Islet of Langerhans (tissue), 1 donor: ENCODE measurements at regions not wholly inside any gene's neighbourhood (a gene's known extent, or its start where the extent isn't known, plus 50 kb on each side); places are given as distances from the start of the nearest gene placed in this dataset.

Experiments used
- FAIRE-seq: peaks from one replicate; lab custom pipeline; 2011; peaks lifted over from hg19 to GRCh38; lab: Jason Lieb, UNC

DNA sequence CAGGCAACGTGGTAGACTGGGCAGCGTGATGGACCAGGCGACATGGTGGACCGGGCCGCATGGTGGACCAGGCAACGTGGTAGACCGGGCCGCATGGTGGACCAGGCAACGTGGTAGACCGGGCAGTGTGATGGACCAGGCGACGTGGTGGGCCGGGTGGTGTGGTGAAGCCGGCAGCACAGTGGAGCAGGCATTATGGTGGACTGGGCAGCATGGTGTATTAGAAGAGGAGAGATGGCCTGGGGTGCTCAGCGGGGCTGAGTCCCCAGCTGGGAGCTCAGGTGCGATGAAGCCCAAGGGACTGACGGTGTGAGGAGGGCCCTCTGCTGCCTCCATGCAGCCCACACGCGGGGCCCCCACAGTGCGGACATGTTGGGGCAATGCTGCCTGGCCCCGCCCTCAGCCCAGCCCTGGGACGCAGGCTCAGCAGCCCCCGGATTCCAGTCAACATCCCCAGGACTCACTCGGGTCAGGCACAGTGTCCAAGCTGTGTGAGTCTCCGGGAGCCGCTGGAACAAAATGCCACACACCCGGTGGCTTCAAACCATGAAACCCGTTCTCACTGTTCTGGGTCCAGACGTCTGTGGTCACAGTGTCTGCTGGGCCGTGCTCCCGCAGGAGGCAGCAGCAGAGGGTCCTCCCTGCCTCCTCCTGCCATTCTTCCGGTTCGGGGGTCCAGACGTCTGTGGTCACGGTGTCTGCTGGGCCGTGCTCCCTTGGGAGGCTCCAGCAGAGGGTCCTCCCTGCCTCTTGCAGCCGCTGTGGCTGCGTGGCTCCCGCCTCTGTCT is 1084.9 kb downstream of the BRD1 start:
- FAIRE-seq = no peak

DNA sequence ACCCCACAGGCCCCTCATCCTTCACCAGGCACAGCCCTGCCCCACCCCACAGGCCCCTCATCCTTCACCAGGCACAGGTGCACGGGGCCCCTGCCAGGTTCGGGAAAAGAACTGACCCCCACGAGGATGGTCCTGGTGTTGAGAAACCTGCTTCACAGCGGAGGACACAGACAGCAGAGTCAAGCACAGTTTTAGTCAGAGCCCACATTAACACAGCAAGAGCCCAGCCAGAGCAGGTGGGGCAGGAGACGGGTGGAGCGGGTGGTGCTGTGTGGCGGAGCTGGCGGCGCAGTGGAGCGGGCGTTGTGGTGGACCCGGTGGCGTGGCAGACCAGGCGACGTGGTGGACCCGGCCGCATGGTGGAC is 1085.5 kb downstream of the BRD1 start:
- FAIRE-seq = no peak

DNA sequence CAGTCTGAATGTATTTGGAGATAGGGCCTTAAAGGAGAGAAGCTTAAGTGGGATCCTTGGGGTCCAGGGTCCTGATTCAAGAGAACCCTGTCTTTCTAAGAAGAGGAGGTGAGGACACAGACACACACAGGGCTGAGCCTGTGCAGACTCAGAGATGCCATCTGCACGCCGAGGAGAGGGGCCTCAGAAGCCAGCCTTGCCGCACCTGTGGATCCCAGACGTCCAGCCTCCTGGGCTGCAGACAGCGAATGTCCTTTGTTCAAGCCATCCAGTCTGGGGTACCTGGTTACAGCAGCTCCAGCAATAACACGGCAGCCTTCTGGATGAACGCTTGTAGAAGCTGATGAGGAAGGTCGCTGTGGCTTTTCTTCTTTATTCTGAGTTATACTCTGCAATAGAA is 1086.1 kb downstream of the BRD1 start:
- FAIRE-seq = no peak

DNA sequence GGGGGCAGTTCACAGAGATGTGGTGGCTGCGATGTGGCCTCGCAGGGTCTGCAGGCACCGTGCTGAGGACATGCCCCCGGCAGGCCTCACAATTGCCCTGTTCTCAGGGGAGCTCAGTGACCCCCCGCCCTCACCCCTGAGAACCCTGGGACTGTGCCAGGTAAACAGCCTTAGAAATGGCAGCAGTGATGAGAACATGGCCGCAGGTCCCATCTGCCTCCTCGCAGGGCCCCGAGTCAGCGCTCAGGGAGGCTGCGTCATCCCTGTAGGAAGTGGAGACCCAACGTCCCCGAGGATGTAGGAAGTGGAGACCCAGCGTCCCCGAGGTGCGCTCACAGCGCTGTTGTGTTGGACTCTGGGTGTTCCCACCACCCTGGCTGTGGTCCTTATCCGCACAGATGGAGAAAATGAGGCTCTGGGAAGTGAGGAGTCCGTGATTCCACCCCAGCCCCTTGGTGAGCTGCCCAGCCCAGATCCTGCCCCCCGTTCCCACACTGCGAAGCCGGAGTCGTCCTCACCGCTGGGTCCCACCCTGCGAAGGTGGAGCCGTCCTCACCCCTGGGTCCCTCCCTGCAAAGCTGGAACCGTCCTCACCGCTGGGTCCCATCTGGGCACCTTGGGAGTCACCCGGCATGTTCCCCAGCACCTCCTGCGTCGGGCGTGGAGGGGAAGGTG is 1086.8 kb downstream of the BRD1 start:
- no peak for FAIRE-seq

DNA sequence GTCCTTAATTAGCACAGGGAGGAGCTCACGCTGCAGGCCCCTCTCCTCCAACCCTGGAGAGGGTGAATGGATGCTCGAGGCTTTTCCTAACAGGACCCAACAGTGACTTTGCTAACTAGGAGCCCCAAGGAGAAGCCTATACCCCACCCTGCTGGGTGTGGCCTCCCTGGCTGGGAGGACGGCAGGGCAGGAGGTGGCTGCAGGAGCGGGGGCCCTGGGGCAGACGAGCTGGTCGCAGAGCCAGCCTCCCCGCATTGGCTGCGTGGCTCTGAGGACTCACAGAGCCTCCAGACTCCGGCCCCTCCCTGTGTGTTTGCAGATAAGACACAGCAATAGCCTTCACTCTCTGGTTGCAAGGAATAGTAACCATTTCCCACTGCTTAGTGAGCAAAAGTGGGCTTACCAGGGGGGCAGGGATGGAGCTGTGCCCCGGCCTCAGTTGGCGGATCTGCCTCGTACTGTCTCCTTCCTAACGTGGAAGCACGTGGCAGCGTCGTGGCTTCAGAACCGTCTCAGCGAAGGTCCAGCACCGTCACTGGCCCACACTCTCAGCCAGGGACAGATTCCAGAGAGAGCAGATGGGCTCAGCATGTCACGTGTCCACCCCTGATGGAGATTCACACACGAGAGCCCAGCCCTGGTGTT is 1087.5 kb downstream of the BRD1 start:
- FAIRE-seq = no peak

DNA sequence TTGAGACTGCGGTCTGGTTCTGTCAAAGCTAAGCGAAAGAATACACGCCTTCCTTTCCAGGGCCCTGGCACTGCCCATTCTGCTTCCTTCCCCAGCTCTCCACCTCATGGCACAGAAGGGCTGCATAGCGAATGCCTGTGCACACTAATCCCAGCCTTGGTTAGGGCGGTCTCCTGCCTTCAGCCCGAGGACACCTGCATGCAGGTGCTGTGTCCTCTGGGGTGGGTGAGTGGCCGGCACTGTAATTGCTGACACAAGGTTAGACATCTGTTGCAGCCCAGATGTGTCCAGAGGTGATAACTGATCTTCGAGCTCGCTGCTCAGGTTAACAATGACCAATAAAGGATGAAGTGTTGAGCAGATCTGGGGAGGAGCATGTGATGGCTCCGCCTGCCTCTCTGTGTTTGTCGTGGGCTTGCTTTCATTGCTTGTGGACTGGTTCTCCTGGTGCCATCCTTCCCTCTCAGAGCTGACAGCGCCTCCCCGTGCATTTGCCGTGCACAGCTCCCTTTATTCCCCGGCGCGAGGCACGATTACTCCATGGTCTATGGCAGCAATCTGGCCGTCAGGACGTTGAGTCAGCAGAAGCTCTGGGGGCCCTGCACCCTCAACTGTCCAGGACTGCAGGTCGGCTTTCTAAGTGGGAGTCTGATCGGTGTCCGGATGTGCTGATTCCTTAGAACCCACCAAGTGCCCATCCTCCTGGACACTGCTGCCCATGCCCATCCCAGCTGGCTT is 1088.2 kb downstream of the BRD1 start:
- no peak for FAIRE-seq

DNA sequence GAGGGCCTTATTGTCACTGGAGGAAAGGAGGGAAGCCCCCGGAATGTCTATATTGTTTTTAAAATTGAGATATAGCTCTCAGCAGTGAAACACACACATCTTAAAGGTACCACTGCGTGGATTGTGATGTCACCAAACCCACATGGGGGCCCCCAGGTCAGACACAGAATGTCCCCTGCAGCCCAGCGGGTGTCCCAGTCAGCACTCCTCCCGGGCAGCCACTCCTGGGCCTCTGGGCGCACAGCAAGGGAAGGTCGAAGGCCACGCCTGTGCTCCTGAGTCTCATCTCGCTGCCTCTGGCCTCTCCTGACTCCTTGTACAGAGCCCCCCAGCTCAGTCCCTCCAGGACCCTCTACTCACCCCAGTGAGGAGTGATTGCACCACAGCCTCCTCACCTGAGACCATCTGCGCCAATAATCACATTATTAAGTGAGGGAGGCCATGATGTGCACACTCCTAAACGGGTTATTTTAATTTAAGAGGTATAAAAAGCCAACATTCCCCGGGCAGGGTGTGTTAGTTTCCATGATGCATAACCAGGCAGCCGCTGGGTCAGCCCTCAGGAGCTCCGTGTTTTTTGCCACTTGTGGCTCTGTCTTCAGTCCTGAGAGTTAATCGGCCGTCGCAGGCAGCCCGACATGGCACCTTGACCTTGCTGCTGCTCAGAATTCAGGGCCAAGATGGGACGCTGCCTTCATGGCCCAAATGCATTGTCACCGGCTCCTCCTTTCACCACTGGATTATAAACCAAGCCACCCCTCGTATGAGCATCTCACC is 1089.3 kb downstream of the BRD1 start:
- no peak for FAIRE-seq

DNA sequence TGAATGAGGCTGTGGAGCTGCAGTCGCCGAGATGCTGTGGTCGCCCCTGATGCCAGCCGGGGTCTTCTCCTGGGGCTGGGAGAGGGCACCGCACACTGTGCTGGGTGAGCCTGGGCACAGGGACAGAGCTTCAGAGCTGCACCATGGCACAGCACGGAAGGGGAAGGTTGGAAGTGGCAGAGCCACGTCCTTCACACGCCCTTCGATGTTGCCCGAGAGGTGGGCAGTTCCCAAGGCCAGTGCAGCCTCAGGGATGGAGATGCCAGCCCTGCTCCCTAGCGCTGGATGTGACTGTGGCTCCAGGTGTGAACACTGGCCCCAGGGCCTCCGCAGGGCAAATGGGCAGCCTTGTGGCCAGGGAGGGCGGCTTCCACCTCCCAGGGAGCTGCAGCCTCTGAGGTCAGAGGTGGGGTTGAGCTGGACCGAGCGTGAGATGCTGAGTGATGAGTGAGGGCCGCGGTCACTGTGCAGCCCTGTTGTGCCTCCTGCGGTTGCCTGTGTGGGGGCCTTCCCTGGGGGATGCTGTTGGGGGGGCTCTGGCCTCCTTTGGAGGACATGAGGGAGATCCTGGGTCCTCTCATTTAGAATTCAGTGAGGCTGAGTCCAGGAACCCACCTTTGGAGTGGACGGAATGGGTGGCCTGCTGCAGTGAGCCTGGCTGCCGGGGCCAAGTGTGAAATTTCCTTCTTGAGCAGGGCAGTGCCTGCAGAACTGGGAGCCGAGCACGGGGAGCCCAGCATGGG is 1090.0 kb downstream of the BRD1 start:
- FAIRE-seq = no peak

DNA sequence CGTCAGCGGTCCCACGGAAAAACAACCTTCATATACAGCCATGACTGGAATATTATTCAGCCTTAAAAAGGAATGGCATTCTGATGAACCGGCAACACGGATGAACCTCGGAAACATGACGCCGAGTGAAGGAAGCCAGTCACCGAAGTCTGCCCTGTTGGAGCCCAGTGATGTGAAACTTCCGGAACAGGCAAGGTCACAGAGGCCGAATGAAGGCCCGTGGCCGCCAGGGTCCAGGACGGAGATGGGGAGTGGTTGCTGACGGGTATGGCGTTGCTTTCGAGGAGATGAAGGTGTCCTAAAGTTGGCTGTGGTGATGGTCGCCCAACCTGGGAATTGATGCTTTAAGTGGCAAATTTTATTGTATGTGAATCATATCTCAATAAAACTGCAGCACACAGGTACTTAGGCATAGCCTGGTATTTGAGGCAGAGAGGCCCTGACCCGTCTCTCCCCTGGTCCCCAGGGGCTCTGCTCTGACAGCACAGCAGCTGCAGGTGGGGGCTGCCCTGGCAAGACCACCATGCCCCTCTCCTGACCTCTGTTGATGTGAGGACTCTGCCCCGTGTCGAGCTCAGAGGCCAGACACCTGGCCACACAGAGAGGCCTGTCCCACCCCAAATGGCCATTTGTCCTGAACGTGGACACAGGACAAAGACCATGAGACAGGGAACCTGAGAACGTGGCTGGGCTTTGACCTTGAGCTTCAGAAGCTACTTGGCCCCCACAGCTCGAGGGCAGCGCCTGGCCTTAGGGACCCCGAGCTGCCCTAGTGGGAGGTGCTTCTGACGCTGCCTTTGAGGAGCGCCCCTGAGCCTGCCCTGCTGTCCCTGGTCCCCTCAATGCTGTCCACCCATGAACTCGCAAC is 1090.8 kb downstream of the BRD1 start:
- FAIRE-seq = no peak

DNA sequence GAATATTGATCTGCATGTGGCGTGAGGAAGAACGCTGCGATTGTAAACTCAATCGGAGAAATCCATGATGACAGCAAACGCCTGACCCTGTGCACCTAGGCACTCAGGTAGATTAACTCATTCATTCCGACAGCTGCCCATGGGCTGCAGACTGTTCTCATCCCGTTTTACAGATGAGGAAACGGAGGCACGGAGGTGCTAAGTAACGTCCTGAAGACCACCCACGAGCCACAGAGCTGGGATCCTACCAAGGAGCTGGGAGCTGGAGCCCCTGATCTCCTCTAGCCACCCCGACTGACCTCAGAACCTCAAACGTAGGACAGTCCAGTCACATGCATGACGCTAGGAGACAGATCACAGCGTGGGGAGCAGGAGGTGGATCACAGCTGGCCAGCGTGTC is 1092.7 kb downstream of the BRD1 start:
- FAIRE-seq = no peak

DNA sequence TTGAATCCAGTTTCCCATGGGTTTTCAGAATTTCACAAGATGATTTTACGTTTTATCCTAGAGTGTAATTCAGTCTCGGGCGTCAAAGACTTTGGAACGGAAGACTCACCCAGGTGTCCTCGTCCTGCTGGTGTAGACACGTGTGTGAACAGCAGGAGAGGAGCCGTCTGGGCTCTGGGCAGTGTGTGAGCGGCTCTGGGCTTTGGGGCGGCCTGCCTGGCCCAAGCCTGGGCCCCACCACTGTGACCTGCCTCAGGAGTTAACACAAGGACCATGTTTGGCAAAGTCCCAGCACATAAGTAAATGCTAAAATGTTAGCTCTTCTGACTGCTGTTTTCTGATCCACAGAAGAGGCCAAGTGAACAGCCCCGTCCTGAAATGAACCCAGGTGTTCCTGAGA is 1093.3 kb downstream of the BRD1 start:
- no peak for FAIRE-seq

DNA sequence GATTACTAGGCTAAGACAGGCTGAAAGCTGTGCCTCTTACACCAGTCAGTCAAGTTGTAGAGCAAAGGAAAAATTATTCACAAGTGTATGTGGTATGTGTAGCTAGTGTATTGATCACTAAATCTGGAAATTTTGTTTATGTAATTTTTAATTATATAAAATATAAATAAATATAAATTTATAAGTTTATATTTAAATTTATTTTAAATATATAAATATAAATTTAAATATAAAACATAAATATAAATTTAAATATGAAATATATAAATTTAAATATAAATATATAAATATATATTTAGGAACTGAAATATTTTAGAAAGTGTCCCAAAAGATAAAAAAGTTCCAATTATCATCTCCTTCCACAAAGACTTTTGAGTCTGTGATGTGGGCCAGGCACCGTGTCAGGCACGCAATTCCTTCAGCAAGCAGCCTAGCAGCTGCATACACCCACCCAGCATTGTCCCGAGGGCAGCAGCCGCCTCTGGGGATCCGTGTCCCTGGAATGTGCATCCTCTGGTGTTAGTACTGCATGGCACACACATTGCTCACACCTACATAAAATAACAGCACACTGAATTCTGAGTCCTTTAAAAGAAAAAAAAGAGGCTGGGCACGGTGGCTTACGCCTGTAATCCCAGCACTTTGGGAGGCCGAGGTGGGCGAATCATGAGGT is 1098.0 kb downstream of the BRD1 start:
- peak; percentile 33 for FAIRE-seq

DNA sequence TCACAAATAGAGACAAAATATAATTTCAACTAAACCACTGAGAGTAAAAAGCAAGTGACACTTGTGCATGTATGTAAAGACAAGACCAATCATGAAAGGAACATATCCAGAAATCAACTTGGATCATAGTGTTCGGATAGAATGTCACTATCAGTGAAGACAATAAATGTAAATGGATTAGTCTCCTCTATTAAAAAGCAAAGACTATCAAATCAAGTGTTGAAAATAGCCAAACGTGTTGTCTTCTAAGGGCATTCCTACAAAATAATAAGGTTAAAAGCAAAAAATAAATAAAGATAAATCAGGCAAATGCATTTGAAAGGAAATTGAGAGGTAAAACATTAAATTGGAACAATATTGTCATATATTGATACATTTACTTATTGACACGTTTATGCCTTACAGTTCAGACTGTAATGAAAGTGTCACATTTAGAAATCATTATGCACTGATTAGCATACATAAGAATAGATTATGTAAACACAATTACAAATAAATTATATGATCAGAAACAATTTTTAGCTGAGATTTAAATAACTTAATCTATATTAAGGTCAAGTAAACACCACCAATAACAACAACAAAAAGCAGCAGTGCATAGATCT is 1100.1 kb downstream of the BRD1 start:
- no peak for FAIRE-seq

DNA sequence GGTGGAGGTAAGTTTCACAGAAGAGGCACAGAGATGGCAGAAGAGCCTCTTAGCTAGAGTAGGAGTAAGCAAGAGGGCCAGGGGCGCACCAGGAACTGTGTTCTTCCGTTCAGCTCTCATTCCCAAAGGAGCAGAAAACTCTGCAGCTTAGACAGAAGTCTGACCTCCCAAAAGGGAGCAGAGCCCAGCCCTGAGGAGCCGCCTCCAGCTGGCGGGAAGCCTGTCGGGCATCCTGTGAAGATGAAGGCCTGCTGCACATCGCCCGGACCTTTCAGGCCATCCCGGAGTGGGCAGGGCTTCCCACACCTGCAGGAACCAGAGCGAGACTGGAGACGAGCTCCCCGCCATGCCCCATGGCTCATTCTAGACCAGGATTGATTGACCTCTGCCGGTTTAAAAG is 1102.8 kb downstream of the BRD1 start:
- FAIRE-seq = no peak

DNA sequence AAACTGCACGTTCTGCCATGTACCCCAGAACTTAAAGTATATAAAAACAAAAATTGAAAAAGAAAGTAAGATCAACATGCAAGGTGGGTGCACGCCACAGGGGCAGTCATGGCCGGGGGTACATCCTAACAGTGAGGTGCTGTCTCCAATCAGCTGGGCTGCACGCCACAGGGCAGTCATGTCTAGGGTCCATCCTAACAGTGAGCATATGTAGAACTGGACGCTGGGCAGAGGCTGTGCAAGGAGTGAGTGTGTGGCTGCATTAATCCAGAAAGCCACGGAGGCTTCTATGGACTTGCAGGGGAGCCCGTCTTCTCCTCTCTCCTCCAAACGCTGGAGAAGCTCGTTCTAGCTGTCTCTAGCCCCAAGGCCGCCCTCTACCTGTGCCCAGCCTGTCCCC is 1105.0 kb downstream of the BRD1 start:
- FAIRE-seq = no peak

DNA sequence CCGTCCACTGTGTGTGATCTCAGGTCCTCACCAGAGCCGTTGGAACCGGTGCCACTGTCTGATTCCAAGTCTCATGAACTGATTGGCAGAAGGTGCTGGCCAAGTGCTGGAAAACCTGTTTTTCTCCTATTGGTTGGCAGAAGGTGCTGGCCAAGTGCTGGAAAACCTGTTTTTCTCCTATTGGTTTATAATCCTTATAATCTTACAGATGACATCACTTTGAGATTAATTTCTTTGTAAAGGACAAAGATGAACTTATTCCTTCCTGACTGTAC is 1106.3 kb downstream of the BRD1 start:
- no peak for FAIRE-seq

DNA sequence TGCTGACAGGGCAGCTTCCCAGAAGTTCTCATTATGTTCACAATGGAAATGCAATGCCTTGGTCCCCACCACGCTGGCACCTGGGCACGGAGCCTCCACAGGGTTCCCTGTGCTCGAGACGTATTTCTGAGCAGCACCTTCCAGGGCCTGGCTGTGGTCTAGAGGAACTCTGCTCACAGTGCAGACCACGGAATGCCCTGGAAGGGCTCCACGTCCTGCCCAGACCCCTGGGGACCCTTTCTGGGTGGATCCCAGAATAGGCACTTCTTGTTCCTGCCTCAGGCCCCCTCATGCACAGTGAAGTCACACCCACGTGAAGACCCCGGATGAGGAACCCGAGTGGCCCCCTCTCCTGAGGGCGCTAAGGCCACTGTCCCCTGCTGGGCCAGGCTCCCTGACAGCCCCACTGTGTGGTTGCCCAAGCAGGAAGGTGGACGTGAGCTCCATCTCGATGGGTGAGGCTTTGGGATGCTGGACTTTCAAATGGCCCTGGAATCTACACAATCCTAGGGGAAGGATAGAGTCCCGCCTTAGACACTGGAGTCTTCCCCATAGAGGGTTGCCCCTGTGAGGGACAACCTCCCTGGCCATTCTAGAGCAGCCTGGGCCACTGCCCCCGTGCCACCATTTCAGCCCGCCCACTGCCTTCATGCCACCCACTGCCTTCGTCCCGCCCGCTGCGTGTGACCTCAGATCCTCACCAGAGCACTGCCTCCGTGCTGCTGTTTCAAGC is 1106.8 kb downstream of the BRD1 start:
- FAIRE-seq = no peak

DNA sequence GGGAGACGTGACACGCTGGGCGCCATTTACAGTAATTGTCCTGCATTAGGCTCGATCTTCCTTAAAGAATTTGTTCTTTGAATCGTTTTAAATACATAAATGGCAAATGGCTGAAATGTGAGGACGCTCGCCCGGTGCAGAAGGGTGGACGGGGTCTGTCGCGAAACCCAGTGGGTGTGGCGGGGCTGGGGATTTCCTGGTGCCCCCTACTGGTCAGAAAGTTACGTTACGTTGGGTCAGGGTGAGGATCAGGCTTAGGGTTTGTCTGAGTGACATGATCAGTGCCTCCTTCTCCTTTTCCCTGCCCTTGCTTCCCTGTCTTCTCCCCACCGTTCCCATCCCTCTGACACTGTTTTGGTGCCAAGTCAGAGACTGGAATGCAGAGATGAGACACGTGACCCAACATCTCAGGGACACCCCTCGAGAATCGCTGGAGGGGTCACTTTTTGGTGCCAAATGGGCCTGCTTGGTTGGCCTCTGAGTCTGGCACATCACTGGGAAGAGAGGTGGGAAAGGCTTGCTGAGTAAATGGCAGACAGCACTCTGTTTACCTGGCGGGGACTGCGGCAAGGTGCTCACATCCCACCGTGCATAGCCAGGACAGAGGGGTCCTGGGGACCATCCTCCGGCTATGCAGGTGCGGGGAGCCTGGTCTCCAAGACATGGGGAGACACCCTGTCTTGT is 1107.6 kb downstream of the BRD1 start:
- FAIRE-seq = no peak
